Lower leg skin (tissue), 4 donors: ENCODE measurements at regions not wholly inside any gene's neighbourhood (a gene's known extent, or its start where the extent isn't known, plus 50 kb on each side); places are given as distances from the start of the nearest gene placed in this dataset.

Experiments
- DNase-seq, 2 donors: peaks; one replicate each; pipeline ENCODE4 v3.0.0-alpha.2; 2019; ENCODE audit warnings: low spot score in 2 of 2
- H3K4me3 ChIP-seq: fragments of 200-600 bp; sonication (generic); 2 replicates; pipeline ENCODE4 v1.5.1; 2017; ENCODE audit warnings: mild to moderate bottlenecking, low read depth; ENCODE audit not compliant: poor library complexity, severe bottlenecking
- CTCF ChIP-seq, 3 donors: fragments of 450-650 bp; IDR thresholded peaks; one replicate each; pipeline ENCODE4 v1.5.1; 2016; ENCODE audit warnings: antibody characterized with exemption in 3 of 3, mild to moderate bottlenecking in 3 of 3, moderate library complexity in 2 of 3
- POLR2A ChIP-seq, 2 donors: fragments of 450-650 bp; IDR thresholded peaks; one replicate each; pipeline ENCODE4 v1.6.1; 2016 to 2017; ENCODE audit warnings: antibody characterized with exemption in 2 of 2, mild to moderate bottlenecking in 1 of 2, moderate library complexity in 1 of 2
- WGBS, 2 donors: methylation state at CpG; one replicate each; pipeline ENCODE4 v1.1.5; 2018; 5-methylcytosine and 5-hydroxymethylcytosine counted together
- intact Hi-C: fragments of 100-400 bp; cut with DNase I; formaldehyde crosslinking; loops from one replicate; pipeline ENCODE4 v1.15.0; 2023; ENCODE audit warnings: low total_unique reads

GRCh38 chr5:34536699-34537098, 119.4 kb upstream of the RAI14 start:
- intact Hi-C loops: no loop called here
- no peak overlapping the region for H3K4me3 ChIP-seq
- TF ChIP-seq POLR2A (IDR thresholded peaks at IDR 0.05): no peak
- no peak for TF ChIP-seq CTCF (IDR thresholded peaks at IDR 0.05)
- no peak for DNase-seq

GRCh38 chr5:34538026-34538672, 118.0 kb upstream of the RAI14 start:
- WGBS, 2 donors: 84 to 86% methylated on average over 3 of the region's 3 CpGs
- H3K4me3 ChIP-seq: no peak overlapping the region
- TF ChIP-seq POLR2A (IDR thresholded peaks at IDR 0.05): no peak
- TF ChIP-seq CTCF (IDR thresholded peaks at IDR 0.05): no peak
- intact Hi-C loops: no loop called here
- DNase-seq: no peak

GRCh38 chr5:34539183-34539582, 116.9 kb upstream of the RAI14 start:
- 59 to 63% methylated on average over 1 of the region's 1 CpG for WGBS, 2 donors
- DNase-seq: no peak
- intact Hi-C loops: no loop called here
- no peak for TF ChIP-seq POLR2A (IDR thresholded peaks at IDR 0.05)
- H3K4me3 ChIP-seq: no peak overlapping the region

GRCh38 chr5:34541067-34541466, 115.1 kb upstream of the RAI14 start:
- 91 to 94% methylated on average over 4 of the region's 4 CpGs for WGBS, 2 donors
- intact Hi-C loops: no loop called here
- TF ChIP-seq CTCF (IDR thresholded peaks at IDR 0.05) (no peak), POLR2A (IDR thresholded peaks at IDR 0.05) (no peak)
- no peak for DNase-seq
- no peak overlapping the region for H3K4me3 ChIP-seq

GRCh38 chr5:34542818-34543217, 113.3 kb upstream of the RAI14 start:
- WGBS, 2 donors: 50 to 75% methylated on average over 1 of the region's 1 CpG
- H3K4me3 ChIP-seq: no peak overlapping the region
- TF ChIP-seq POLR2A (IDR thresholded peaks at IDR 0.05) (no peak), CTCF (IDR thresholded peaks at IDR 0.05) (no peak)
- intact Hi-C loops: no loop called here
- no peak for DNase-seq

- intact Hi-C loops: no loop called here
- no peak for DNase-seq
- TF ChIP-seq POLR2A (IDR thresholded peaks at IDR 0.05): no peak
- TF ChIP-seq CTCF (IDR thresholded peaks at IDR 0.05): no peak
- no peak overlapping the region for H3K4me3 ChIP-seq
- 0 to 51% methylated on average over 1 of the region's 1 CpG for WGBS, 2 donors
Measured at GRCh38 chr5:34543687-34544086, 112.4 kb upstream of the RAI14 start.
